GM12878 (cell line): ENCODE measurements at regions not wholly inside any gene's neighbourhood (a gene's known extent, or its start where the extent isn't known, plus 50 kb on each side); places are given as distances from the start of the nearest gene placed in this dataset.

Experiments
- ATAC-seq: fragments of 200-7000 bp; cut with Tn5 transposase; 3 replicates; pipeline ENCODE4 v1.9.1; 2020; ENCODE audit warnings: mild to moderate bottlenecking, moderate library complexity
- BruUV-seq: library from RNA; stranded (reverse); fragments of 400-500 nt; replicated peaks from 2 replicates; lab custom pipeline; 2021; lab: Mats Ljungman, UMichigan
- CTCF ChIA-PET: fragments of 300-600 bp; sonication (Branson Sonifier 250); formaldehyde crosslinking; extraction: SDS; loops from one replicate; lab custom pipeline; 2021; ENCODE audit warnings: inconsistent platforms; lab: Yijun Ruan, JAX
- POLR2A ChIA-PET: fragments of 350-600 bp; formaldehyde crosslinking; extraction: SDS; loops from one replicate; lab custom pipeline; 2021; ENCODE audit warnings: inconsistent platforms; lab: Charles Lee
- RAD21 ChIA-PET: fragments of 300-600 bp; sonication (Branson Sonifier 250); formaldehyde crosslinking; loops from one replicate; lab custom pipeline; 2023; ENCODE audit warnings: antibody characterized with exemption; ENCODE audit not compliant: unreplicated experiment; lab: Charles Lee
- SMC1A ChIA-PET: fragments of 300-600 bp; sonication (Branson Sonifier 250); formaldehyde crosslinking; loops from one replicate; lab custom pipeline; 2023; ENCODE audit not compliant: unreplicated experiment, uncharacterized antibody; lab: Charles Lee
- DNase-seq: peaks from one replicate; pipeline ENCODE4 v3.0.0-alpha.2; 2011; ENCODE audit warnings: low read depth, low spot score
- FAIRE-seq: peaks from 3 replicates; lab custom pipeline; 2011; peaks lifted over from hg19 to GRCh38; lab: Jason Lieb, UNC
- H2AFZ ChIP-seq: 2 replicates; pipeline ENCODE4 v1.6.0; 2011; ENCODE audit warnings: low read depth, low read length, control low read depth; ENCODE audit not compliant: control insufficient read depth
- H3K27ac ChIP-seq: 2 replicates; pipeline ENCODE4 v1.5.1; 2011; ENCODE audit warnings: control low read depth; ENCODE audit not compliant: control insufficient read depth, insufficient read depth
- H3K27me3 ChIP-seq, 2 experiments: replicated peaks in 1 of 2; 2 replicates each; pipeline versions ENCODE4 v1.6.0 to v1.6.1; 2011; ENCODE audit warnings: low read length in 1 of 2; ENCODE audit not compliant: control insufficient read depth in 2 of 2, insufficient read depth in 2 of 2
- H3K36me3 ChIP-seq, 2 experiments: 2 replicates each; pipeline ENCODE4 v1.5.1; 2011; ENCODE audit warnings: low read length in 1 of 2; ENCODE audit not compliant: control insufficient read depth in 2 of 2, insufficient read depth in 2 of 2
- H3K4me1 ChIP-seq: 2 replicates; pipeline ENCODE4 v1.6.1; 2011; ENCODE audit warnings: mild to moderate bottlenecking, low read length, moderate library complexity, mixed read lengths; ENCODE audit not compliant: control insufficient read depth, insufficient read depth
- H3K4me2 ChIP-seq: 2 replicates; pipeline ENCODE4 v1.6.0; 2011; ENCODE audit warnings: control low read depth; ENCODE audit not compliant: control insufficient read depth, insufficient read depth
- H3K4me3 ChIP-seq: fragments of 200-600 bp; sonication (generic); 2 replicates; pipeline ENCODE4 v1.5.1; 2016
- H3K79me2 ChIP-seq: 2 replicates; pipeline ENCODE4 v1.6.0; 2011; ENCODE audit warnings: low read length; ENCODE audit not compliant: control insufficient read depth, insufficient read depth
- H3K9ac ChIP-seq: 2 replicates; pipeline ENCODE4 v1.8.0; 2011; ENCODE audit warnings: low read length, control low read depth, mixed read lengths; ENCODE audit not compliant: control insufficient read depth, insufficient read depth
- H3K9me3 ChIP-seq: replicated peaks from 3 replicates; pipeline ENCODE4 v1.5.1; 2011; ENCODE audit warnings: mild to moderate bottlenecking, low read length; ENCODE audit not compliant: control insufficient read depth, insufficient read depth
- H4K20me1 ChIP-seq: 2 replicates; pipeline ENCODE4 v1.6.0; 2011; ENCODE audit not compliant: control insufficient read depth, insufficient read depth
- ASH2L ChIP-seq: fragments of 300-600, 200-600 bp; sonication (generic); IDR thresholded peaks from 2 replicates; pipeline ENCODE4 v1.6.1; 2017; ENCODE audit warnings: low read depth, mild to moderate bottlenecking, borderline replicate concordance
- ESRRA ChIP-seq: IDR thresholded peaks from 2 replicates; pipeline ENCODE4 v1.6.1; 2012; ENCODE audit warnings: mild to moderate bottlenecking, low read length, improper control_type of control experiment
- HCFC1 ChIP-seq: fragments of 150-350 bp; IDR thresholded peaks from 2 replicates; pipeline ENCODE4 v1.6.1; 2014; ENCODE audit warnings: low read length
- NBN ChIP-seq: fragments of 450-650 bp; IDR thresholded peaks from 2 replicates; pipeline ENCODE4 v1.6.1; 2016
- NFIC ChIP-seq: IDR thresholded peaks from 2 replicates; pipeline ENCODE4 v1.6.1; 2012; ENCODE audit warnings: low read depth, mild to moderate bottlenecking, inconsistent platforms, low read length, moderate library complexity
- RAD51 ChIP-seq: fragments of 450-650 bp; IDR thresholded peaks from 2 replicates; pipeline ENCODE4 v1.6.1; 2016; ENCODE audit warnings: moderate library complexity, mild to moderate bottlenecking, inconsistent platforms
- SMAD5 ChIP-seq: IDR thresholded peaks from 2 replicates; pipeline ENCODE4 v1.6.1; 2016; ENCODE audit warnings: antibody characterized with exemption, low read depth
- SPI1 ChIP-seq: IDR thresholded peaks from 2 replicates; pipeline ENCODE4 v1.6.1; 2011; ENCODE audit warnings: low read depth, mild to moderate bottlenecking, low read length, moderate library complexity, borderline replicate concordance; ENCODE audit not compliant: insufficient read depth
- SRF ChIP-seq, 2 experiments: IDR thresholded peaks; 2 replicates each; pipeline ENCODE4 v1.6.1; 2011; ENCODE audit warnings: low read depth in 2 of 2, low read length in 2 of 2, mild to moderate bottlenecking in 1 of 2, moderate library complexity in 1 of 2
- STAT3 ChIP-seq: IDR thresholded peaks from 2 replicates; pipeline ENCODE4 v1.6.1; 2011; ENCODE audit warnings: low read depth, low read length, improper control_type of control experiment
- WGBS: methylation state at CpG from one replicate; pipeline ENCODE4 v1.1.6; 2016; ENCODE audit warnings: low lambda C conversion rate; ENCODE audit not compliant: insufficient replicate concordance, insufficient coverage; ENCODE audit errors: missing lambda C conversion rate; 5-methylcytosine and 5-hydroxymethylcytosine counted together
- in situ Hi-C: fragments of 300-500 bp; cut with MboI; formaldehyde crosslinking; loops from 9 replicates; pipeline ENCODE4 v1.14.3; 2018; ENCODE audit warnings: mixed read lengths
- intact Hi-C: fragments of 100-400 bp; cut with micrococcal nuclease; formaldehyde crosslinking; loops from one replicate; pipeline ENCODE4 v1.14.2; 2022; ENCODE audit not compliant: unreplicated experiment
- TF ChIP-seq, protein P1 (sequence below): fragments of 450-650 bp; IDR thresholded peaks from 2 replicates; pipeline ENCODE4 v1.6.1; 2014; ENCODE audit warnings: mild to moderate bottlenecking
- TF ChIP-seq, protein P2 (sequence below): fragments of 150-350 bp; IDR thresholded peaks from 2 replicates; pipeline ENCODE4 v1.6.1; 2016; ENCODE audit warnings: low read depth, low read length
- TF ChIP-seq, protein P3 (sequence below): IDR thresholded peaks from 2 replicates; pipeline ENCODE4 v1.6.1; 2011; ENCODE audit warnings: low read depth, mild to moderate bottlenecking, low read length, moderate library complexity, borderline replicate concordance; ENCODE audit errors: extremely low read depth

DNA sequence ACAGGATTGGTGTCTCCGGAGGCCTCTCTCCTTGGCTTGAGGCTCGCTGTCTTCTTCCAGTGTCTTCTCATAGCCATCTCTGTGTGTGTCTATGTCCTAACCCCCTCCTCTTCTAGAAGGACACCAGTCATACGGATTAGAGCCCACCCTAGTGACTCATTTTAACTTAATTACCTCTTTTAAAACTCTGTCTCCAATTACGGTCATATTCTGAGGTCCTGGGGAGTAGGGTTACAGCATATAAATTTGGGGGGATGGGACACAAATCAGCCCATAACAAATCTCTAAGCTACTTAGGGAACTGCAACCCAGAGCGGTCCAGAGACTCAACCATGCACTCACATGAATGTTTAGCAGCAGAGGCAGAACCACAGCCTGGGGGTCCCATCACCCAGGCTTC is 56.1 kb upstream of the SASH1 start:
- RAD21 ChIA-PET, result no interaction called here
- no peaks in the 10 kb centered on the region for H3K9me3 ChIP-seq
- no peak for ATAC-seq
- intact Hi-C loops, result no loop called here
- no peak overlapping the region for H3K4me2 ChIP-seq
- in situ Hi-C loops, result no loop called here
- CTCF ChIA-PET, result interaction anchor here (1.1 kb wide), 1 partner anchor 107 kb away, joined by 3 read pairs; no protein-coding TSS in a partner anchor
- no peak overlapping the region for H2AFZ ChIP-seq
- H3K27me3 ChIP-seq, result no peaks in the 10 kb centered on the region; a peak in 2 of 4 replicates
- no peak for DNase-seq
- H3K27ac ChIP-seq, result no peak overlapping the region
- no peaks in the 10 kb centered on the region for H3K79me2 ChIP-seq
- SMC1A ChIA-PET, result no interaction called here
- H3K4me1 ChIP-seq, result no peaks in the 10 kb centered on the region
- no peak overlapping the region for H3K4me3 ChIP-seq
- 38% methylated on average over 5 of the region's 5 CpGs for WGBS
- BruUV-seq, result no TSS peak
- H3K9ac ChIP-seq, result no peak overlapping the region
- TF ChIP-seq STAT3 (no peak), HCFC1 (no peak), SMAD5 (no peak), SRF (IDR thresholded peaks at IDR 0.05; ENCODE audit: low read depth in 2 of 2, low read length in 2 of 2) (no peak), RAD51 (no peak), NBN (no peak), ESRRA (no peak), ASH2L (no peak), SPI1 (no peak), NFIC (no peak)
- TF ChIP-seq, protein P1, sequence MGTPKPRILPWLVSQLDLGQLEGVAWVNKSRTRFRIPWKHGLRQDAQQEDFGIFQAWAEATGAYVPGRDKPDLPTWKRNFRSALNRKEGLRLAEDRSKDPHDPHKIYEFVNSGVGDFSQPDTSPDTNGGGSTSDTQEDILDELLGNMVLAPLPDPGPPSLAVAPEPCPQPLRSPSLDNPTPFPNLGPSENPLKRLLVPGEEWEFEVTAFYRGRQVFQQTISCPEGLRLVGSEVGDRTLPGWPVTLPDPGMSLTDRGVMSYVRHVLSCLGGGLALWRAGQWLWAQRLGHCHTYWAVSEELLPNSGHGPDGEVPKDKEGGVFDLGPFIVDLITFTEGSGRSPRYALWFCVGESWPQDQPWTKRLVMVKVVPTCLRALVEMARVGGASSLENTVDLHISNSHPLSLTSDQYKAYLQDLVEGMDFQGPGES, result no peak
- TF ChIP-seq, protein P2, sequence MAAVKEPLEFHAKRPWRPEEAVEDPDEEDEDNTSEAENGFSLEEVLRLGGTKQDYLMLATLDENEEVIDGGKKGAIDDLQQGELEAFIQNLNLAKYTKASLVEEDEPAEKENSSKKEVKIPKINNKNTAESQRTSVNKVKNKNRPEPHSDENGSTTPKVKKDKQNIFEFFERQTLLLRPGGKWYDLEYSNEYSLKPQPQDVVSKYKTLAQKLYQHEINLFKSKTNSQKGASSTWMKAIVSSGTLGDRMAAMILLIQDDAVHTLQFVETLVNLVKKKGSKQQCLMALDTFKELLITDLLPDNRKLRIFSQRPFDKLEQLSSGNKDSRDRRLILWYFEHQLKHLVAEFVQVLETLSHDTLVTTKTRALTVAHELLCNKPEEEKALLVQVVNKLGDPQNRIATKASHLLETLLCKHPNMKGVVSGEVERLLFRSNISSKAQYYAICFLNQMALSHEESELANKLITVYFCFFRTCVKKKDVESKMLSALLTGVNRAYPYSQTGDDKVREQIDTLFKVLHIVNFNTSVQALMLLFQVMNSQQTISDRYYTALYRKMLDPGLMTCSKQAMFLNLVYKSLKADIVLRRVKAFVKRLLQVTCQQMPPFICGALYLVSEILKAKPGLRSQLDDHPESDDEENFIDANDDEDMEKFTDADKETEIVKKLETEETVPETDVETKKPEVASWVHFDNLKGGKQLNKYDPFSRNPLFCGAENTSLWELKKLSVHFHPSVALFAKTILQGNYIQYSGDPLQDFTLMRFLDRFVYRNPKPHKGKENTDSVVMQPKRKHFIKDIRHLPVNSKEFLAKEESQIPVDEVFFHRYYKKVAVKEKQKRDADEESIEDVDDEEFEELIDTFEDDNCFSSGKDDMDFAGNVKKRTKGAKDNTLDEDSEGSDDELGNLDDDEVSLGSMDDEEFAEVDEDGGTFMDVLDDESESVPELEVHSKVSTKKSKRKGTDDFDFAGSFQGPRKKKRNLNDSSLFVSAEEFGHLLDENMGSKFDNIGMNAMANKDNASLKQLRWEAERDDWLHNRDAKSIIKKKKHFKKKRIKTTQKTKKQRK, result no peak
- TF ChIP-seq, protein P3, sequence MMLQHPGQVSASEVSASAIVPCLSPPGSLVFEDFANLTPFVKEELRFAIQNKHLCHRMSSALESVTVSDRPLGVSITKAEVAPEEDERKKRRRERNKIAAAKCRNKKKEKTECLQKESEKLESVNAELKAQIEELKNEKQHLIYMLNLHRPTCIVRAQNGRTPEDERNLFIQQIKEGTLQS, result no peak
- TF ChIP-seq, all 136 proteins: peak for 0
- Histone ChIP-seq H3K36me3 (no peaks in the 10 kb centered on the region), H4K20me1 (no peaks in the 10 kb centered on the region)
- no peak for FAIRE-seq
- POLR2A ChIA-PET, result no interaction called here
